BE2C (cell line): ENCODE measurements at regions not wholly inside any gene's neighbourhood (a gene's known extent, or its start where the extent isn't known, plus 50 kb on each side); places are given as distances from the start of the nearest gene placed in this dataset.

Source experiments
- DNase-seq: peaks from one replicate; pipeline ENCODE4 v3.0.0-alpha.2; 2020
- H3K27me3 ChIP-seq: fragments of 250-450 bp; sonication (Bioruptor Pico); 2 replicates; pipeline ENCODE4 v1.5.1; 2020; ENCODE audit warnings: mild to moderate bottlenecking
- H3K36me3 ChIP-seq: fragments of 250-450 bp; sonication (Bioruptor Pico); 2 replicates; pipeline ENCODE4 v1.5.1; 2020; ENCODE audit warnings: mild to moderate bottlenecking
- H3K4me1 ChIP-seq: fragments of 250-450 bp; sonication (Bioruptor Pico); 2 replicates; pipeline ENCODE4 v1.5.1; 2020
- H3K4me3 ChIP-seq: 2 replicates; pipeline ENCODE4 v1.5.1; 2011; ENCODE audit warnings: low read depth, low read length
- H3K9me3 ChIP-seq: fragments of 250-450 bp; sonication (Bioruptor Pico); 2 replicates; pipeline ENCODE4 v1.5.1; 2020
- TF ChIP-seq, protein P1 (sequence below): IDR thresholded peaks from 2 replicates; pipeline ENCODE4 v1.5.1; 2012; ENCODE audit warnings: mild to moderate bottlenecking, low read depth, low read length

DNA sequence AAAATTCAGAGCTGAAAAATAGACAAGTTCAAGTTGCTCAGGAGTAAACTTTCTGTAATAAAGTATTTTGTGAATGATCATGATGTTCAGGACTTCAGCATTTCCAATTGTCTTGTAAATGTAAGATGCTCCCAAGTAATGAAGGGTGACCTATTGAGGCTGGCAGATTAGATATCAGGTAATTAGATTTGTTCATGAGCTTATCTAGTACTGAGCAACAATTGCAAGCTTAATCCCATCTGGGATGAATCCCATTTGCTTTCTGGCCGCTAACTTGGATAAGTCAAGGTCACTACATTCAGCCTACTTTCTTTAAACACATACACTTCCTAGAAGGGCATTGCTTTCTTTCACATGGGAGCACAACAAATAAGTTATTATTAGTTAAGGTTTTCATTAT, 82.4 kb upstream of the ITGB1 start:
- peaks cover 19% of the 10 kb centered on the region for H3K4me1 ChIP-seq
- no peak for DNase-seq
- TF ChIP-seq, protein P1, sequence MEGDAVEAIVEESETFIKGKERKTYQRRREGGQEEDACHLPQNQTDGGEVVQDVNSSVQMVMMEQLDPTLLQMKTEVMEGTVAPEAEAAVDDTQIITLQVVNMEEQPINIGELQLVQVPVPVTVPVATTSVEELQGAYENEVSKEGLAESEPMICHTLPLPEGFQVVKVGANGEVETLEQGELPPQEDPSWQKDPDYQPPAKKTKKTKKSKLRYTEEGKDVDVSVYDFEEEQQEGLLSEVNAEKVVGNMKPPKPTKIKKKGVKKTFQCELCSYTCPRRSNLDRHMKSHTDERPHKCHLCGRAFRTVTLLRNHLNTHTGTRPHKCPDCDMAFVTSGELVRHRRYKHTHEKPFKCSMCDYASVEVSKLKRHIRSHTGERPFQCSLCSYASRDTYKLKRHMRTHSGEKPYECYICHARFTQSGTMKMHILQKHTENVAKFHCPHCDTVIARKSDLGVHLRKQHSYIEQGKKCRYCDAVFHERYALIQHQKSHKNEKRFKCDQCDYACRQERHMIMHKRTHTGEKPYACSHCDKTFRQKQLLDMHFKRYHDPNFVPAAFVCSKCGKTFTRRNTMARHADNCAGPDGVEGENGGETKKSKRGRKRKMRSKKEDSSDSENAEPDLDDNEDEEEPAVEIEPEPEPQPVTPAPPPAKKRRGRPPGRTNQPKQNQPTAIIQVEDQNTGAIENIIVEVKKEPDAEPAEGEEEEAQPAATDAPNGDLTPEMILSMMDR: no peak

DNA sequence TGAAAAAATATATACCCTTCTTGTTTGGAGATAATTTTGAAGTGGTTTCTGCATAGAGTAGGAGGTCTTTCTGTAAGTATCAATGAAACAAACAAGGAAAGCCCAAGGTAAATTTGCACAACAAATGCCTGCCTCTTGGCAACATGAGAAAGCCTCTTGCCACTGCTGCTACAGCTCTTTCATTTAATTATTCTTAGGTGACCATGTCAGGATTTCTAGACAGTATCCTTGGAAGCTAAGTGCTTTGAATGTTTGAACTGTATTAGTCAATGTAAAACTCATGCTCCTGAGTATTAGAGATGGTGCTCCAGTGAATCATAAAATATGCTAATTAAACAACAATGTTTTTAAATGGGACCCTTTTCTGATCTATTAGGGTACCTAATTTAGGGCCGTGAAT, 81.2 kb upstream of the ITGB1 start:
- Histone ChIP-seq H3K27me3 (no peaks in the 10 kb centered on the region), H3K4me3 (no peak overlapping the region), H3K4me1 (peaks cover 19% of the 10 kb centered on the region), H3K36me3 (no peaks in the 10 kb centered on the region), H3K9me3 (no peaks in the 10 kb centered on the region)
- DNase-seq: no peak
- TF ChIP-seq, protein P1: no peak

More for the DNA sequence above, 82.4 kb upstream of the ITGB1 start:
- Histone ChIP-seq H3K36me3 (no peaks in the 10 kb centered on the region), H3K27me3 (no peaks in the 10 kb centered on the region), H3K9me3 (no peaks in the 10 kb centered on the region), H3K4me3 (no peak overlapping the region)

GRCh38 chr10:33038672-33039071, 80.6 kb upstream of the ITGB1 start:
- H3K36me3 ChIP-seq: no peaks in the 10 kb centered on the region
- TF ChIP-seq, protein P1: no peak
- H3K9me3 ChIP-seq: no peaks in the 10 kb centered on the region
- H3K4me3 ChIP-seq: no peak overlapping the region
- no peak for DNase-seq
- peaks cover 19% of the 10 kb centered on the region for H3K4me1 ChIP-seq
- no peaks in the 10 kb centered on the region for H3K27me3 ChIP-seq

GRCh38 chr10:33037726-33038125, 79.7 kb upstream of the ITGB1 start:
- no peaks in the 10 kb centered on the region for H3K9me3 ChIP-seq
- TF ChIP-seq, protein P1: no peak
- no peak overlapping the region for H3K4me3 ChIP-seq
- H3K36me3 ChIP-seq: no peaks in the 10 kb centered on the region
- no peaks in the 10 kb centered on the region for H3K27me3 ChIP-seq
- peaks cover 19% of the 10 kb centered on the region for H3K4me1 ChIP-seq
- no peak for DNase-seq

DNA sequence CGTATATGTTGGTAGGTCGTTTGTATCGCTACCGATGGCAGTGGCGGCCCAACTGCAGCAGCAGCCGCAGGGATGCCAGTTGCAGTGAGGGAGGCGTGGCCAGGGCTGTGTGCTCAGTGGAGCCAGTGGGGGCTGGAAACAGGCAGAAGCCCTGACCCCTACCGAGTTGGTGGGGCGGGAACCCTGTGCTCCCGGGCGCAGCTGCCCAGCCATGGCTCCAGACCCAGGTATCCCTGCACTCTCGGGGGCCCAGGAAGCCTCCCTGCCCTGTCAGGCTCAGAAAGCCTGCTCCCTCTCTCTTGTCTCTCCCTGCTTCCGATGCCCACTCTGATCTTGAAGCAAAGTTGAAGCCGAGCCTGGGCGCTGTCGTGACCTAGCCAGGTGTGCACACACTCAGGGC, 78.6 kb upstream of the ITGB1 start:
- no peaks in the 10 kb centered on the region for H3K27me3 ChIP-seq
- no peak overlapping the region for H3K4me3 ChIP-seq
- TF ChIP-seq, protein P1: no peak
- no peaks in the 10 kb centered on the region for H3K9me3 ChIP-seq
- no peaks in the 10 kb centered on the region for H3K36me3 ChIP-seq
- no peak for DNase-seq
- H3K4me1 ChIP-seq: peaks cover 12% of the 10 kb centered on the region

DNA sequence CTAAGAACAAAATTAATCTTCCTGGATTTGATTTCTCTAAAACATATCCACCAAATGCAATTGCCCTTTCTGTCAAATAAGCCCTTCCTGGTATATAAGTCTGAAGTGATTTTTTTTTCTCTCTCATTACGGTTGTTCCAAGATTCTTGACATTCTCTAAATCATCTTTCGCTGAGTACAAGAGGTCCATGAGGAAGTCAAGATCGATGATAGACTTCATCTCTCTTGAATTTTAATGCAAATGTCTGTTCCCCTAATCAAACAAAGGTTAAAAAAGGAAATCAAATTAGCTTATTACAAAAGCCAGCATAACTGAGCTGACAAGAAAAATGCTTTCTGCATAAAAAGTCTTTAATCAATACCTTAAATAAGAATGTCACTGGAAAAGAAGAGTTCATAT, 77.4 kb upstream of the ITGB1 start:
- H3K4me1 ChIP-seq: peaks cover under 1% of the 10 kb centered on the region; the same call in 1 of the 2 replicates
- no peaks in the 10 kb centered on the region for H3K9me3 ChIP-seq
- TF ChIP-seq, protein P1: no peak
- H3K36me3 ChIP-seq: no peaks in the 10 kb centered on the region
- no peaks in the 10 kb centered on the region for H3K27me3 ChIP-seq
- no peak overlapping the region for H3K4me3 ChIP-seq
- DNase-seq: no peak
